CD14-positive monocyte (primary cell): ENCODE measurements at regions not wholly inside any gene's neighbourhood (a gene's known extent, or its start where the extent isn't known, plus 50 kb on each side); places are given as distances from the start of the nearest gene placed in this dataset.

ENCODE experiments used
- DNase-seq, 3 donors: peaks; one replicate each; pipeline ENCODE4 v3.0.0-alpha.2; 2011 to 2022
- H2AFZ ChIP-seq: 2 replicates; pipeline ENCODE4 v1.6.0; 2012; ENCODE audit warnings: mild to moderate bottlenecking, low read depth, low read length, inconsistent platforms; ENCODE audit not compliant: insufficient read depth, poor library complexity, severe bottlenecking
- H3K27ac ChIP-seq, 2 donors: 1 replicate in 1 of 2; 2 replicates in 1 of 2; pipeline ENCODE4 v1.5.1; 2012 to 2013; ENCODE audit warnings: low read length in 2 of 2, control low read depth in 1 of 2, inconsistent platforms in 1 of 2, low read depth in 1 of 2, mild to moderate bottlenecking in 1 of 2
- H3K27me3 ChIP-seq, 2 donors: one replicate each; pipeline versions ENCODE4 v1.6.0 to v1.6.1; 2011 to 2013; ENCODE audit warnings: low read length in 2 of 2; ENCODE audit not compliant: control insufficient read depth in 2 of 2, insufficient read depth in 2 of 2
- H3K36me3 ChIP-seq, 2 donors: replicated peaks in 1 of 2; 1 replicate in 1 of 2; 2 replicates in 1 of 2; pipeline versions ENCODE4 v1.5.1 to v1.6.1; 2012 to 2013; ENCODE audit warnings: low read length in 2 of 2, control low read depth in 1 of 2, inconsistent platforms in 1 of 2, mild to moderate bottlenecking in 1 of 2; ENCODE audit not compliant: insufficient read depth in 2 of 2, control insufficient read depth in 1 of 2
- H3K4me1 ChIP-seq, 2 donors: 1 replicate in 1 of 2; 2 replicates in 1 of 2; pipeline versions ENCODE4 v1.5.1 to v1.6.1; 2012 to 2013; ENCODE audit warnings: low read length in 2 of 2, control low read depth in 1 of 2, inconsistent platforms in 1 of 2, mild to moderate bottlenecking in 1 of 2, moderate library complexity in 1 of 2; ENCODE audit not compliant: insufficient read depth in 2 of 2, control insufficient read depth in 1 of 2
- H3K4me2 ChIP-seq: replicated peaks from 2 replicates; pipeline ENCODE3; 2012; ENCODE audit warnings: low read length, moderate library complexity, mild to moderate bottlenecking; ENCODE audit not compliant: poor library complexity, severe bottlenecking; ENCODE audit errors: extremely low read depth
- H3K4me3 ChIP-seq, 3 experiments: fragments of 200-600 bp in 1 of 3; sonication (generic) in 1 of 3; replicated peaks in 1 of 3; 1 replicate in 2 of 3; 2 replicates in 1 of 3; pipeline ENCODE4 v1.5.1; 2011 to 2013; ENCODE audit warnings: low read length in 3 of 3, mild to moderate bottlenecking in 3 of 3, control low read depth in 2 of 3, low read depth in 2 of 3, inconsistent platforms in 1 of 3, moderate library complexity in 1 of 3
- H3K79me2 ChIP-seq: 2 replicates; pipeline ENCODE4 v1.6.0; 2012; ENCODE audit warnings: mild to moderate bottlenecking, control low read depth, inconsistent platforms, low read length, moderate library complexity; ENCODE audit not compliant: insufficient read depth
- H3K9ac ChIP-seq: 2 replicates; pipeline ENCODE4 v1.6.0; 2017; ENCODE audit warnings: low read length, mild to moderate bottlenecking; ENCODE audit not compliant: insufficient read depth, poor library complexity, severe bottlenecking
- H3K9me3 ChIP-seq, 2 donors: replicated peaks in 1 of 2; 1 replicate in 1 of 2; 2 replicates in 1 of 2; pipeline versions ENCODE4 v1.5.1 to v1.6.1; 2012 to 2013; ENCODE audit warnings: low read length in 2 of 2, control low read depth in 1 of 2; ENCODE audit not compliant: control insufficient read depth in 1 of 2, insufficient read depth in 1 of 2
- H4K20me1 ChIP-seq: 2 replicates; pipeline ENCODE4 v1.6.0; 2012; ENCODE audit warnings: mild to moderate bottlenecking, low read length, control low read depth, moderate library complexity; ENCODE audit not compliant: insufficient read depth
- H3K27ac Mint-ChIP-seq, 7 donors: one replicate each; pipeline ENCODE4 v1.8.0; 2020; ENCODE audit warnings: mild to moderate bottlenecking in 7 of 7, mixed read lengths in 7 of 7, moderate library complexity in 6 of 7, inconsistent platforms in 2 of 7
- H3K27me3 Mint-ChIP-seq, 3 donors: one replicate each; pipeline ENCODE4 v1.8.0; 2021 to 2022; ENCODE audit warnings: low read depth in 3 of 3, mild to moderate bottlenecking in 3 of 3, mixed read lengths in 3 of 3, moderate library complexity in 3 of 3, inconsistent platforms in 1 of 3
- H3K36me3 Mint-ChIP-seq, 2 donors: one replicate each; pipeline ENCODE4 v1.8.0; 2020; ENCODE audit warnings: mixed read lengths in 2 of 2, inconsistent platforms in 1 of 2, mild to moderate bottlenecking in 1 of 2
- H3K4me1 Mint-ChIP-seq: one replicate; pipeline ENCODE4 v1.8.0; 2020; ENCODE audit warnings: mild to moderate bottlenecking, mixed read lengths
- H3K4me3 Mint-ChIP-seq, 2 donors: one replicate each; pipeline ENCODE4 v1.8.0; 2020; ENCODE audit warnings: mild to moderate bottlenecking in 2 of 2, mixed read lengths in 2 of 2, moderate library complexity in 1 of 2
- H3K9me3 Mint-ChIP-seq, 7 donors: one replicate each; pipeline ENCODE4 v1.8.0; 2020 to 2022; ENCODE audit warnings: mixed read lengths in 7 of 7, mild to moderate bottlenecking in 6 of 7, moderate library complexity in 6 of 7, inconsistent platforms in 2 of 7
- WGBS: methylation state at CpG from one replicate; pipeline ENCODE4 v1.1.5; 2013; ENCODE audit warnings: missing lambda C conversion rate; ENCODE audit not compliant: insufficient coverage; 5-methylcytosine and 5-hydroxymethylcytosine counted together
- intact Hi-C, 2 donors: fragments of 100-400 bp; cut with micrococcal nuclease; formaldehyde crosslinking; loops; one replicate each; pipeline versions ENCODE4 v1.15.0 to v1.15.1; 2023
- TF ChIP-seq, protein P1 (sequence below): fragments of 200-600 bp; IDR thresholded peaks from one replicate; pipeline ENCODE4 v1.8.0; 2022; ENCODE audit warnings: antibody characterized with exemption, mild to moderate bottlenecking

DNA sequence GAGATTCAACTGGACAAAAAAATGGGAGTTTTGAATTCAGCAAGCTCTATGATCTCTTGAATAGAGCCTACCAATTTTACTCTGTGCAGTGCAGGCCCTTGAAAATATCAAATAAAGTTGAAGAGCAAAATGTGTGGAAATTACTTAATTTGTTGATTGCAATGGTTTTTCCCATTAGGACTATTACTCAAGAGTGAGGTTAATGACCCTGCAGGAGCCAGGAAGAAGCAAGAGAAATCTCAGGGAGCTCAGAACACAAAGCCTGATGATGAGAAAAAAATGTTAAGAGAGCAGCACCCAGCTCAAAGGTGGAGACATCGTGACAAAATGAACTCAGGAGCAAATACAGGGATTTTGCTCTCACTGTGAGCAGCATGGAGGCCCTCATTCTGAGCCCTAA is 337.6 kb upstream of the TRIB2 start:
- Mint-ChIP-seq H3K27ac (no peak overlapping the region), H3K36me3 (no peaks in the 10 kb centered on the region), H3K4me3 (no peak overlapping the region), H3K4me1 (peaks cover 4% of the 10 kb centered on the region), H3K9me3 (peaks cover 0 to 4% (median 0%) of the 10 kb centered on the region in 7 donors), H3K27me3 (no peaks in the 10 kb centered on the region)
- no peak overlapping the region for H3K4me2 ChIP-seq
- H3K9ac ChIP-seq: no peak overlapping the region
- no peak overlapping the region for H2AFZ ChIP-seq
- no peak overlapping the region for H3K27ac ChIP-seq
- H3K36me3 ChIP-seq: no peaks in the 10 kb centered on the region
- intact Hi-C loops: no loop called here
- H3K4me1 ChIP-seq: no peaks in the 10 kb centered on the region
- no peaks in the 10 kb centered on the region for H4K20me1 ChIP-seq
- no peaks in the 10 kb centered on the region for H3K27me3 ChIP-seq
- TF ChIP-seq, protein P1, sequence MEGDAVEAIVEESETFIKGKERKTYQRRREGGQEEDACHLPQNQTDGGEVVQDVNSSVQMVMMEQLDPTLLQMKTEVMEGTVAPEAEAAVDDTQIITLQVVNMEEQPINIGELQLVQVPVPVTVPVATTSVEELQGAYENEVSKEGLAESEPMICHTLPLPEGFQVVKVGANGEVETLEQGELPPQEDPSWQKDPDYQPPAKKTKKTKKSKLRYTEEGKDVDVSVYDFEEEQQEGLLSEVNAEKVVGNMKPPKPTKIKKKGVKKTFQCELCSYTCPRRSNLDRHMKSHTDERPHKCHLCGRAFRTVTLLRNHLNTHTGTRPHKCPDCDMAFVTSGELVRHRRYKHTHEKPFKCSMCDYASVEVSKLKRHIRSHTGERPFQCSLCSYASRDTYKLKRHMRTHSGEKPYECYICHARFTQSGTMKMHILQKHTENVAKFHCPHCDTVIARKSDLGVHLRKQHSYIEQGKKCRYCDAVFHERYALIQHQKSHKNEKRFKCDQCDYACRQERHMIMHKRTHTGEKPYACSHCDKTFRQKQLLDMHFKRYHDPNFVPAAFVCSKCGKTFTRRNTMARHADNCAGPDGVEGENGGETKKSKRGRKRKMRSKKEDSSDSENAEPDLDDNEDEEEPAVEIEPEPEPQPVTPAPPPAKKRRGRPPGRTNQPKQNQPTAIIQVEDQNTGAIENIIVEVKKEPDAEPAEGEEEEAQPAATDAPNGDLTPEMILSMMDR: no peak
- no peak for DNase-seq
- WGBS: 88% methylated on average over 1 of the region's 1 CpG
- no peaks in the 10 kb centered on the region for H3K79me2 ChIP-seq
- no peak overlapping the region for H3K4me3 ChIP-seq
- no peaks in the 10 kb centered on the region for H3K9me3 ChIP-seq

GRCh38 chr2:12381543-12382325 is 335.0 kb upstream of the TRIB2 start:
- intact Hi-C loops: no loop called here
- Mint-ChIP-seq H3K4me1 (peaks cover 4% of the 10 kb centered on the region), H3K9me3 (peaks cover 0 to 8% (median 0%) of the 10 kb centered on the region in 7 donors), H3K27ac (no peak overlapping the region), H3K36me3 (no peaks in the 10 kb centered on the region), H3K27me3 (no peaks in the 10 kb centered on the region), H3K4me3 (no peak overlapping the region)
- Histone ChIP-seq H4K20me1 (no peaks in the 10 kb centered on the region), H2AFZ (no peak overlapping the region), H3K27ac (no peak overlapping the region), H3K9ac (no peak overlapping the region), H3K36me3 (no peaks in the 10 kb centered on the region), H3K4me2 (no peak overlapping the region), H3K9me3 (no peaks in the 10 kb centered on the region), H3K27me3 (no peaks in the 10 kb centered on the region), H3K4me1 (no peaks in the 10 kb centered on the region), H3K4me3 (no peak overlapping the region), H3K79me2 (no peaks in the 10 kb centered on the region)
- DNase-seq: no peak
- TF ChIP-seq, protein P1: no peak
- WGBS: 100% methylated on average over 1 of the region's 2 CpGs
